ENCODE measurements at regions not wholly inside any gene's neighbourhood (a gene's known extent, or its start where the extent isn't known, plus 50 kb on each side); places are given as distances from the start of the nearest gene placed in this dataset.

GRCh38 chr10:110399965-110400933 lies 95.5 kb upstream of the SMNDC1 start:
- TF ChIP-seq CTCF (conservative IDR thresholded peaks at IDR 0.05 in 1 of 2, IDR thresholded peaks at IDR 0.05 in 1 of 2; ENCODE audit: low read depth in 1 of 2, low read length in 2 of 2) (no peak), EZH2 (IDR thresholded peaks at IDR 0.05; ENCODE audit: low read length, missing control alignments) (no peak)

Data from fibroblast of lung (primary cell).